GM23338 (cell line): ENCODE measurements at regions not wholly inside any gene's neighbourhood (a gene's known extent, or its start where the extent isn't known, plus 50 kb on each side); places are given as distances from the start of the nearest gene placed in this dataset.

Experiments
- ATAC-seq: fragments of 200-7000 bp; cut with Tn5 transposase; 3 replicates; pipeline ENCODE4 v1.9.1; 2020
- DNase-seq: peaks from one replicate; pipeline ENCODE4 v3.0.0-alpha.2; 2015; ENCODE audit warnings: low spot score
- H2AFZ ChIP-seq: fragments of 200-600 bp; sonication (generic); 2 replicates; pipeline ENCODE4 v1.8.0; 2016; ENCODE audit warnings: antibody characterized with exemption, mild to moderate bottlenecking, moderate library complexity
- H3F3A ChIP-seq: fragments of 200-600 bp; sonication (generic); replicated peaks from 2 replicates; pipeline ENCODE4 v1.8.0; 2017; ENCODE audit warnings: antibody characterized with exemption, mixed run types, low read depth
- H3K27ac ChIP-seq: fragments of 200-600 bp; sonication (generic); 2 replicates; pipeline ENCODE4 v1.6.1; 2016; ENCODE audit warnings: low read depth
- H3K27me3 ChIP-seq: fragments of 200-600 bp; sonication (generic); 2 replicates; pipeline ENCODE4 v1.8.0; 2016; ENCODE audit warnings: mild to moderate bottlenecking, mixed run types, moderate library complexity; ENCODE audit not compliant: insufficient read depth
- H3K36me3 ChIP-seq: fragments of 200-600 bp; sonication (generic); 2 replicates; pipeline ENCODE4 v1.8.0; 2016; ENCODE audit warnings: mild to moderate bottlenecking; ENCODE audit not compliant: insufficient read depth
- H3K4me1 ChIP-seq: fragments of 200-600 bp; sonication (generic); 2 replicates; pipeline ENCODE4 v1.8.0; 2016; ENCODE audit warnings: mild to moderate bottlenecking, moderate library complexity; ENCODE audit not compliant: insufficient read depth
- H3K4me2 ChIP-seq: fragments of 200-600 bp; sonication (generic); 2 replicates; pipeline ENCODE4 v1.7.1; 2017; ENCODE audit warnings: mixed run types
- H3K4me3 ChIP-seq: fragments of 200-600 bp; sonication (generic); 2 replicates; pipeline ENCODE4 v1.6.1; 2016; ENCODE audit warnings: mixed run types
- H3K79me2 ChIP-seq: fragments of 200-600 bp; sonication (generic); replicated peaks from 2 replicates; pipeline ENCODE4 v1.8.0; 2017; ENCODE audit warnings: mild to moderate bottlenecking; ENCODE audit not compliant: insufficient read depth
- H3K9me2 ChIP-seq: fragments of 200-600 bp; sonication (generic); 2 replicates; pipeline ENCODE4 v1.8.0; 2017; ENCODE audit not compliant: insufficient read depth
- H4K20me1 ChIP-seq: fragments of 200-600 bp; sonication (generic); replicated peaks from 2 replicates; pipeline ENCODE4 v1.8.0; 2017; ENCODE audit warnings: mild to moderate bottlenecking; ENCODE audit not compliant: insufficient read depth
- H3K27ac Mint-ChIP-seq: 2 replicates; pipeline ENCODE4 v1.8.0; 2020; ENCODE audit warnings: inconsistent platforms, mild to moderate bottlenecking, moderate library complexity, mixed read lengths
- H3K27me3 Mint-ChIP-seq: 3 replicates; pipeline ENCODE4 v1.8.0; 2022; ENCODE audit warnings: low read depth, mild to moderate bottlenecking, moderate library complexity, mixed read lengths, inconsistent platforms; ENCODE audit not compliant: insufficient read depth, poor library complexity
- H3K36me3 Mint-ChIP-seq: 3 replicates; pipeline ENCODE4 v1.8.0; 2021; ENCODE audit warnings: low read depth, mild to moderate bottlenecking, inconsistent platforms, moderate library complexity, mixed read lengths
- H3K4me1 Mint-ChIP-seq: 3 replicates; pipeline ENCODE4 v1.8.0; 2020; ENCODE audit warnings: mild to moderate bottlenecking, inconsistent platforms, mixed read lengths
- H3K4me3 Mint-ChIP-seq: 3 replicates; pipeline ENCODE4 v1.8.0; 2021; ENCODE audit warnings: moderate library complexity, mild to moderate bottlenecking, inconsistent platforms, mixed read lengths
- H3K9me3 Mint-ChIP-seq: 3 replicates; pipeline ENCODE4 v1.8.0; 2020; ENCODE audit warnings: moderate library complexity, mild to moderate bottlenecking, inconsistent platforms, mixed read lengths
- CTCF ChIP-seq, 2 experiments: fragments of 200-600 bp in 1 of 2; sonication (generic) in 1 of 2; conservative IDR thresholded peaks; 2 replicates each; pipeline versions ENCODE4 v1.5.1 to v1.6.1; 2016 to 2017; ENCODE audit warnings: antibody characterized with exemption in 2 of 2, low read depth in 2 of 2, mild to moderate bottlenecking in 2 of 2, moderate library complexity in 1 of 2
- ETS1 ChIP-seq: IDR thresholded peaks from 2 replicates; pipeline ENCODE4 v1.6.1; 2016; ENCODE audit warnings: antibody characterized with exemption
- EZH2 ChIP-seq: fragments of 200-600 bp; sonication (generic); IDR thresholded peaks from one replicate; pipeline ENCODE4 v1.8.0; 2017; ENCODE audit warnings: antibody characterized with exemption, mild to moderate bottlenecking, low read depth; ENCODE audit not compliant: unreplicated experiment
- EZH2phosphoT487 ChIP-seq: fragments of 200-600 bp; sonication (generic); IDR thresholded peaks from one replicate; pipeline ENCODE4 v1.8.1; 2018; ENCODE audit warnings: antibody characterized with exemption; ENCODE audit not compliant: unreplicated experiment
- NANOG ChIP-seq: IDR thresholded peaks from 2 replicates; pipeline ENCODE4 v1.6.1; 2016; ENCODE audit warnings: antibody characterized with exemption, borderline replicate concordance
- POLR2AphosphoS5 ChIP-seq: IDR thresholded peaks from 2 replicates; pipeline ENCODE4 v1.6.1; 2016; ENCODE audit warnings: antibody characterized with exemption, low read depth
- REST ChIP-seq: IDR thresholded peaks from one replicate; pipeline ENCODE4 v1.6.1; 2018; ENCODE audit warnings: antibody characterized with exemption; ENCODE audit not compliant: unreplicated experiment
- ZNF114 ChIP-seq: fragments of 250-450 bp; sonication (Bioruptor Pico); IDR thresholded peaks from 2 replicates; pipeline ENCODE4 v1.5.0; 2020; ENCODE audit warnings: mild to moderate bottlenecking, moderate library complexity
- ZNF331 ChIP-seq: fragments of 250-450 bp; sonication (Bioruptor Pico); IDR thresholded peaks from 2 replicates; pipeline ENCODE4 v1.5.0; 2020; ENCODE audit warnings: low read depth, mild to moderate bottlenecking, moderate library complexity
- ZNF462 ChIP-seq: fragments of 250-450 bp; sonication (Bioruptor Pico); IDR thresholded peaks from 2 replicates; pipeline ENCODE4 v1.5.0; 2020; ENCODE audit warnings: mild to moderate bottlenecking, moderate library complexity

- TF ChIP-seq CTCF (conservative IDR thresholded peaks at IDR 0.05; ENCODE audit: low read depth in 2 of 2) (no peak), POLR2AphosphoS5 (no peak), EZH2 (no peak), ETS1 (no peak), ZNF114 (CRISPR knock-in tag) (no peak), NANOG (no peak), ZNF331 (CRISPR knock-in tag) (no peak)
Measured at GRCh38 chr1:110770832-110771231, 96.1 kb upstream of the KCNA3 start (continued).

GRCh38 chr1:110768605-110769004, 93.9 kb upstream of the KCNA3 start:
- Histone ChIP-seq H3F3A (no peaks in the 10 kb centered on the region), H3K79me2 (no peaks in the 10 kb centered on the region), H3K4me1 (no peaks in the 10 kb centered on the region), H3K9me2 (no peaks in the 10 kb centered on the region; the same call in 1 of the 2 replicates), H3K27me3 (no peaks in the 10 kb centered on the region), H3K4me3 (no peak overlapping the region), H4K20me1 (no peaks in the 10 kb centered on the region), H3K36me3 (no peaks in the 10 kb centered on the region), H3K4me2 (no peak overlapping the region), H3K27ac (no peak overlapping the region), H2AFZ (no peak overlapping the region)
- Mint-ChIP-seq H3K9me3 (peaks cover 7% of the 10 kb centered on the region), H3K36me3 (peaks cover 4% of the 10 kb centered on the region; the same call in 1 of the 3 replicates), H3K4me3 (no peak overlapping the region), H3K27me3 (no peaks in the 10 kb centered on the region), H3K4me1 (no peaks in the 10 kb centered on the region), H3K27ac (no peak overlapping the region)
- ATAC-seq (no peak), DNase-seq (no peak)
- TF ChIP-seq ZNF462 (CRISPR knock-in tag), result no peak
- TF ChIP-seq NANOG, result no peak
- TF ChIP-seq POLR2AphosphoS5, result no peak
- TF ChIP-seq ZNF331 (CRISPR knock-in tag), result no peak
- TF ChIP-seq REST, result no peak
- no peak for TF ChIP-seq CTCF (conservative IDR thresholded peaks at IDR 0.05; ENCODE audit: low read depth in 2 of 2)
- no peak for TF ChIP-seq EZH2phosphoT487
